ENCODE measurements at regions not wholly inside any gene's neighbourhood (a gene's known extent, or its start where the extent isn't known, plus 50 kb on each side); places are given as distances from the start of the nearest gene placed in this dataset.

GRCh38 chr9:119898316-119898715 is 529.1 kb upstream of the BRINP1 start:
- TF ChIP-seq, protein P1, sequence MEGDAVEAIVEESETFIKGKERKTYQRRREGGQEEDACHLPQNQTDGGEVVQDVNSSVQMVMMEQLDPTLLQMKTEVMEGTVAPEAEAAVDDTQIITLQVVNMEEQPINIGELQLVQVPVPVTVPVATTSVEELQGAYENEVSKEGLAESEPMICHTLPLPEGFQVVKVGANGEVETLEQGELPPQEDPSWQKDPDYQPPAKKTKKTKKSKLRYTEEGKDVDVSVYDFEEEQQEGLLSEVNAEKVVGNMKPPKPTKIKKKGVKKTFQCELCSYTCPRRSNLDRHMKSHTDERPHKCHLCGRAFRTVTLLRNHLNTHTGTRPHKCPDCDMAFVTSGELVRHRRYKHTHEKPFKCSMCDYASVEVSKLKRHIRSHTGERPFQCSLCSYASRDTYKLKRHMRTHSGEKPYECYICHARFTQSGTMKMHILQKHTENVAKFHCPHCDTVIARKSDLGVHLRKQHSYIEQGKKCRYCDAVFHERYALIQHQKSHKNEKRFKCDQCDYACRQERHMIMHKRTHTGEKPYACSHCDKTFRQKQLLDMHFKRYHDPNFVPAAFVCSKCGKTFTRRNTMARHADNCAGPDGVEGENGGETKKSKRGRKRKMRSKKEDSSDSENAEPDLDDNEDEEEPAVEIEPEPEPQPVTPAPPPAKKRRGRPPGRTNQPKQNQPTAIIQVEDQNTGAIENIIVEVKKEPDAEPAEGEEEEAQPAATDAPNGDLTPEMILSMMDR (IDR thresholded peaks at IDR 0.05; ENCODE audit: low read length): no peak
- TF ChIP-seq EZH2 (optimal IDR thresholded peaks at IDR 0.05; ENCODE audit: low read depth, low read length): no peak
- TF ChIP-seq EZH2phosphoT487 (IDR thresholded peaks at IDR 0.05; ENCODE audit: low read length): no peak

Measured in MM.1S (cell line).